ENCODE measurements at regions not wholly inside any gene's neighbourhood (a gene's known extent, or its start where the extent isn't known, plus 50 kb on each side); places are given as distances from the start of the nearest gene placed in this dataset.
"Not testable (repeated sequence)": the region's sequence is repeated elsewhere in the genome, so short reads cannot be mapped to it uniquely, and the experiment has no call there.

DNA sequence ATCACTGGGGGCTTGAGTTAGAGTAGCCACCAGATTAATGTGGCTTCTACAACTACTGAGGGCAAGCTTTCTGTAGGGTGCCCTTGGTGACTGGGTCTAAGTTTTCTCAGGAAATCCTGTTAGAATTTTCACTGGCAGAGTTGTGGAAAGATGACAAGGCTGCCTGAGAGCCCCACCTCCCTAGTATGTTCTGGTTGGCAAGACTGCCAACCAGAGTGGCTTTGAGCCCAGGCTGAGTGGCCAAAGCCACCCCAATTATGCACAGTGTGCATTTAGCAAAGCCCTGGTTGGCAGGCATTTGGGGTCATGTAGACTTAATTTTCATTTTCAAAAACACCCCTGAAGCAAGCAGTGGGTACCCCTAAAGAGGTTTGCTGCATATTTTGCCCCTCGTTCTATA, 136.7 kb upstream of the HAPLN1 start:
- no peak for DNase-seq (ENCODE audit: extremely low spot score)
- ChIA-PET POLR2A (no interaction called here), CTCF (no interaction called here)
- no peak for TF ChIP-seq CTCF (IDR thresholded peaks at IDR 0.05; ENCODE audit: control extremely low read depth, extremely low read depth, low read depth, missing control alignments)

DNA sequence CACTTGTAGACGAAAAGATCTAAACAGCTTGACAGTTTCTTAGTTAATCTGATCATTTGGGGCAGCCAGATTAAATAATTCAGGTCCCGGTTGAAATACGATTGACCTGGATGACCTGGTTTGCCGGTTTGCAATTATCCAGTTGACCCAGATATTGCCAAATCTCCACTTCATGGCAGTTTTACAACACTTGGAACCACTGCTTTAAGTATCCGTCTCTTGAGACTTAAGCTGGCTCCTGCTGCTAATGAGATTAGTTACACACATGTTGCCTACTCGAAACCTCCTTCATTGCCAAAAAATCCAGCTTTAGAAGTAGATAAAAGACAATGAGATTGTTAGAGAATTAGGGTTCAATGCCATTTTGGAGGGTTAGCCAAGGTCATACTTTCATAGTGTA, 136.2 kb upstream of the HAPLN1 start:
- TF ChIP-seq CTCF (IDR thresholded peaks at IDR 0.05; ENCODE audit: control extremely low read depth, extremely low read depth, low read depth, missing control alignments): no peak
- ChIA-PET POLR2A (no interaction called here), CTCF (no interaction called here)
- DNase-seq (ENCODE audit: extremely low spot score): no peak

GRCh38 chr5:83850412-83850811, 129.8 kb upstream of the HAPLN1 start:
- DNase-seq (ENCODE audit: extremely low spot score); CTCF ChIA-PET; POLR2A ChIA-PET: not testable (repeated sequence)

GRCh38 chr5:83848941-83849340, 128.3 kb upstream of the HAPLN1 start:
- ChIA-PET CTCF (interaction anchor here (2.8 kb wide), 1 partner anchor 11 kb away, joined by 14 read pairs; no protein-coding TSS in a partner anchor), POLR2A (no interaction called here)
- no peak for TF ChIP-seq CTCF (IDR thresholded peaks at IDR 0.05; ENCODE audit: control extremely low read depth, extremely low read depth, low read depth, missing control alignments)
- no peak for DNase-seq (ENCODE audit: extremely low spot score)

DNA sequence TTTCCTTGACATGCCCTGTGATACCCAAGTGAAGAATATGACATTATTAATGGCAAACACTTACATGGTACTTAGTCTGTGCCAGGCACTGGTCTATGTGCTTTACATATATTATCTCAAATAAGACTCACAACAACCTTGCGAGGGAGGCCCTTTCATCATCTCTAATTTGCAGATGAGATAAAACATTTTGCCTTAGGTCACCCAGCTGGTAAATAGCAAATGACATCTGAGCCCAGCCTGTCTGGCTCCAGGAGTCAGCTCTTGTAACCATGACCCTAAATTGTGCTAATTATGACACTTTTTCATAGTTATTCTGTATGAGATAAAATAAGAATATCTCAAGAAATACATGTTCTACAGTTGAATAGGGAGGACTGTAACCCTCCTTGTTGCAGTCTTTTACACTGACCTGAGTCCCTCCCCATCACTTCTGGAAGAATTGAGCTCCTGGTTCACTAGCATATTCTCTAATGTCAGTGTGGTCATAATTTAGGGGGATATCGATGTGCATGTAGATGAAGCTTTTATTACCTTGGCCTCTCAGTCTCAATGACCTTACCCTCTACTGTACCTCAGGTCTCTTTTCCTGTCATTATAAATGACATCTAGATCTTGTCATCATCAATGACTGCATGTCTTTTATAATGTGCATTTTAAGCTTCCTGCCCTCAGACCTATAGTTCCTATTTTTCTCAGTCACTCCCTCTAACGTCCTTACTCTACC, 126.1 kb upstream of the HAPLN1 start:
- TF ChIP-seq CTCF (IDR thresholded peaks at IDR 0.05; ENCODE audit: control extremely low read depth, extremely low read depth, low read depth, missing control alignments): no peak
- ChIA-PET CTCF (interaction anchor here (2.8 kb wide), 1 partner anchor 9 kb away, joined by 14 read pairs; no protein-coding TSS in a partner anchor), POLR2A (no interaction called here)
- no peak for DNase-seq (ENCODE audit: extremely low spot score)

DNA sequence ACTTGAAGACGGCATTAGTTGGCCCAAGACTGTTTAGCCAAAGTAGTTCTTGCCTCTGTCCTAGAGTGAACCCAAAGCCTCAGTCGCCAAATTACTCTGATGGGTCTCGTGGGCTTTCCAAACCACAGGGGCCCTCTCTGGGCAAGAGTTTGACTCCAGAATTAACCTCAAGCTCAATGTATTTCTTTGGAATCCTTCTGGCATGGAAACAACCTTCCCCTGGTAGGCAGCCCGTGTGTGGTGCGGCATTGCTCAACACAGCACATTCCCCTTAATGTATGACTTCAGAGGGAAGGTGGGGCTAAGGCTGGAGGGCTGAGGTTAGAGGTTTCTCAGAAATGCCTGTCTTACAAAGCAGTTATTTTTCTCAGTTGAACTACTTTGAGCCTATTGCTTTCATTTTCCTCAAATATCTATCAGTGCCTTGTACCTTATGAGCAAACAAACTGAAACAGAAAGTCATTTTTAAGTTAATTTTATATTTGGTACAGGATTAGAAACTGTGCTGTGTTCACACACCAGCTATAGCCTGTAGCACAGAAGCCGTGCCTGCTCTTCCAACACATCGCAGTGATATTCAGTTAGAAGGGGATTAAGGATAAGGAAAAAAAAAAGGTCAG, 123.9 kb upstream of the HAPLN1 start:
- DNase-seq (ENCODE audit: extremely low spot score): peak; percentile 66
- CTCF ChIA-PET: interaction anchor here (0.8 to 1.4 kb wide), 2 partner anchors 23 to 133 kb away, joined by 3 read pairs; no protein-coding TSS in a partner anchor
- no peak for TF ChIP-seq CTCF (IDR thresholded peaks at IDR 0.05; ENCODE audit: control extremely low read depth, extremely low read depth, low read depth, missing control alignments)
- POLR2A ChIA-PET: no interaction called here

GRCh38 chr5:83839788-83840187, 119.1 kb upstream of the HAPLN1 start:
- ChIA-PET CTCF (no interaction called here), POLR2A (no interaction called here)
- no peak for TF ChIP-seq CTCF (IDR thresholded peaks at IDR 0.05; ENCODE audit: control extremely low read depth, extremely low read depth, low read depth, missing control alignments)
- DNase-seq (ENCODE audit: extremely low spot score): no peak
